GM19023 (cell line): ENCODE measurements at regions not wholly inside any gene's neighbourhood (a gene's known extent, or its start where the extent isn't known, plus 50 kb on each side); places are given as distances from the start of the nearest gene placed in this dataset.
A peak's percentile ranks its signal among the peaks of the same experiment; 100 is the strongest.
"Not testable (repeated sequence)": the region's sequence is repeated elsewhere in the genome, so short reads cannot be mapped to it uniquely, and the experiment has no call there.

Experiments
- ATAC-seq: cut with Tn5 transposase; IDR thresholded peaks from one replicate; pipeline ENCODE4 v1.9.1; 2021; ENCODE audit warnings: mild to moderate bottlenecking, moderate library complexity; ENCODE audit not compliant: unreplicated experiment

DNA sequence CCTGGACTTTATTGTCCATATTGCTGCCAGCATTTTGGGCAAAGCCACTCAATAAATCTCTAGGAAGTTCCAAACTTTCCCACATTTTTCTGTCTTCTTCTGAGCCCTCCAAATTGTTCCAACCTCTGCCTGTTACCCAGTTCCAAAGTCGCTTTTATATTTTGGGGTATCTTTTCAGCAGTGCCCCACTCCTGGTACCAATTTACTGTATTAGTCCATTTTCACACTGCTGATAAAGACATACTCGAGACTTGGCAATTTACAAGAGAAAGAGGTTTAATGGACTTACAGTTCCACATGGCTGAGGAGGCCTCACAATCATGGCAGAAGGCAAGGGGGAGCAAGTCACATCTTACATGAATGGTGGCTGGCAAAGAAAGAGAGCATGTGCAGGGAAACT, 53.4 kb downstream of the AHSP start:
- not testable (repeated sequence) for ATAC-seq

GRCh38 chr16:31601737-31602384, 74.2 kb downstream of the AHSP start:
- not testable (repeated sequence) for ATAC-seq

DNA sequence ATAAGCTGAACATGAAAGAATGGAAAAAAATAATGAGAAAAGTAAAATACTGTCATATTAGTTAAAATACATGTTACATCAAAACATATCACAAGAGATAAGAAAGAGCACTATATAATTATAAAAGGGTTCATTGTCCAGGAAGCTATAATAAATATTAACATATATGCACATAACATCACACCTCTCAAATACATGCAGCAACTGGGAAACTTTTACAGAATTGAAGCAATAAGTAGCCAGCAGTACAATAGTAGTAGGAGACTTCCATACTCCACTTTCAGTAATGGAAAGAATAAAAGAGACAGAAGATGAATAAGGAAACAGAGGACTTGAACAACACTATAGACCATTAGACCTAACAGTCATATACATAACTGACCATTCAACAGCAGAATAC, 90.4 kb downstream of the AHSP start:
- ATAC-seq, result no peak

DNA sequence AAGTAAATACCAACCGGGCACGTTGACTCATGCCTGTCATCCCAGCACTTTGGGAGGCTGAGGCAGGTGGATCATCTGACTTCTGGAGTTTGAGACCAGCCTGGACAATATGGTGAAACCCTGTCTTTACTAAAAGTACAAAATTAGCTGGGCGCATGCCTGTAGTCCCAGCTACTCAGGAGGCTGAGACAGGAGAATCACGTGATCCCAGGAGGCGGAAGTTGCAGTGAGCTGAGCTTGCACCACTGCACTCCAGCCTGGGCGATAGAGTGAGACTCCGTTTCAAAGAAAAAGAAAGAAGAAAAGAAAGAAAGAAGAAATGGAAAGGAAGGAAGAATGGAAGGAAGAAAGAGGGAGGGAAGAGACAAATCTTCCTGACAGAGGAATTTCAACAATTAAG, 108.7 kb downstream of the AHSP start:
- ATAC-seq, result no peak

GRCh38 chr16:31641279-31641678, 113.6 kb downstream of the AHSP start:
- ATAC-seq, result no peak

DNA sequence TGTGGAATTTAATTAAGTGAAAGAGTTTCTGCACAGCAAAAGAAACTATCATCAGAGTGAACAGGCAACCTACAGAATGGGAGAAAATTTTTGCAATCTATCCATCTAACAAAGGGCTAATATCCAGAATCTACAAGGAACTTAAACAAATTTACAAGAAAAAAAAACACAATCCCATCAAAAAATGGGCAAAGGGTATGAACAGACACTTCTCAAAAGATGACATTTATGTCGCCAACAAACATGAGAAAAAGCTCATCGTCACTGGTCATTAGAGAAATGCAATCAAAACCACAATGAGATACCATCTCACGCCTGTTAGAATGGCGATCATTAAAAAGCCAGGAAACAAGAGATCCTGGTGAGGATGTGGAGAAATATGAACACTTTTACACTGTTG, 128.0 kb downstream of the AHSP start:
- ATAC-seq, result not testable (repeated sequence)

GRCh38 chr16:31664683-31665482, 137.2 kb downstream of the AHSP start:
- no peak for ATAC-seq

DNA sequence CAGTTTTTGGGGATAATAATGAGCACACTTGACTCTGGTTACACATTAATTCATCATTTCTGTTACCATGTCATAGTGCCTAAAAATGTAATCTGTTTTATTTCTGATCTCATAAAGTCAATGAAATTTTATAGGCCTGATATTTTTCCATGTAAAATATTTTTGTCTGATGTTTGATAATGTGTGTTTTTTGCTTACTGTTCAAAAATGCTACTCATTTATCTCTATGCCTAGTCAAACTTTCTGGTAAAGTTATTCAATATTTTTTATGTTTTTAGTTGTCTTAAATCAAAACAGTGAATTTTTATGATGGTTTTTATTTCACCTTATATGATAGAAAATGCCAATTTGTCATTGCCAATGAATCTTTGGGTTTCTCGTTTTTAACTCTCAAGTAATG, 147.0 kb downstream of the AHSP start:
- no peak for ATAC-seq

GRCh38 chr16:31676731-31677130, 149.0 kb downstream of the AHSP start:
- no peak for ATAC-seq

- no peak for ATAC-seq
These were observed 151.1 kb downstream of the AHSP start for GRCh38 chr16:31678649-31679325.

DNA sequence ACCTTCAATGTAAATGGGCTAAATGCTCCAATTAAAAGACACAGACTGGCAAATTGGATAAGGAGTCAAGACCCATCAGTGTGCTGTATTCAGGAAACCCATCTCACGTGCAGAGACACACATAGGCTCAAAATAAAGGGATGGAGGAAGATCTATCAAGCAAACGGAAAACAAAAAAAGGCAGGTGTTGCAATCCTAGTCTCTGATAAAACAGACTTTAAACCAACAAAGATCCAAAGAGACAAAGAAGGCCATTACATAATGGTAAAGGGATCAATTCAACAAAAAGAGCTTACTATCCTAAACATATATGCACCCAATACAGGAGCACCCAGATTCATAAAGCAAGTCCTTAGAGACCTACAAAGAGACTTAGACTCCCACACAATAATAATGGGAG, 161.6 kb downstream of the AHSP start:
- not testable (repeated sequence) for ATAC-seq

GRCh38 chr16:31692338-31692737, 164.6 kb downstream of the AHSP start:
- ATAC-seq, result not testable (repeated sequence)

DNA sequence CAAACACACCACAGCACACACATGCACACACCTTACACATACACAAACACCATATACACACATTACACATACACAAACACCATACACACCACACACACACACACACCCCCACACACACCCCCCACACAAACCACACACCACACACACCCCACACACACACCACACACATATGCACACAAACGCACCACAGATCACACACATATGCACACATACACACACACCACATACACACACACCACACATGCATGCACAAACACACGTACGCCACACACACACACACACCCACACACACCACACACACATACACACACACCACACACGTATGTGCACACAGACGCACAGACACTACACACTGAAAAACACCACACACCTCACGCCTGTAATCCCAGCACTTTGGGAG, 166.0 kb downstream of the AHSP start:
- ATAC-seq, result no peak

- no peak for ATAC-seq
These were observed 166.8 kb downstream of the AHSP start for GRCh38 chr16:31694461-31694860.

DNA sequence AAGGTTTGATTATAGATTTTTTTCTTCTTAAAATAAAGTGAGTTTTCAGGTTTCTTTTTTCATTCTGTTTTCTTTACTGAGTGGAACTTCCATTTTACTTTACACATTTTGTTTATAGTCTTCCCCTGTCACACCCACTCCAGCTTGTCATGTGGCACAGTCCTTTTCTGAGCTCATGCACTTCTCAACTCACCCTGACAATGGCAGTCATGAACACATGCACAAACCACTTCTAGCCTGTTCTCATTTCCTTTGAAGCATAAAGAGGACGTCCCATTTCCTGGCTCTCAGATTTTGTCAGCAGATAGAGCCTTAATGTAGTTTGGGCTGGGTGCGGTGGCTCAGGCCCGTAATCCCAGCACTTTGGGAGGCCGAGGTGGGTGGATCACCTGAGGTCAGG, 168.0 kb downstream of the AHSP start:
- ATAC-seq, result no peak

DNA sequence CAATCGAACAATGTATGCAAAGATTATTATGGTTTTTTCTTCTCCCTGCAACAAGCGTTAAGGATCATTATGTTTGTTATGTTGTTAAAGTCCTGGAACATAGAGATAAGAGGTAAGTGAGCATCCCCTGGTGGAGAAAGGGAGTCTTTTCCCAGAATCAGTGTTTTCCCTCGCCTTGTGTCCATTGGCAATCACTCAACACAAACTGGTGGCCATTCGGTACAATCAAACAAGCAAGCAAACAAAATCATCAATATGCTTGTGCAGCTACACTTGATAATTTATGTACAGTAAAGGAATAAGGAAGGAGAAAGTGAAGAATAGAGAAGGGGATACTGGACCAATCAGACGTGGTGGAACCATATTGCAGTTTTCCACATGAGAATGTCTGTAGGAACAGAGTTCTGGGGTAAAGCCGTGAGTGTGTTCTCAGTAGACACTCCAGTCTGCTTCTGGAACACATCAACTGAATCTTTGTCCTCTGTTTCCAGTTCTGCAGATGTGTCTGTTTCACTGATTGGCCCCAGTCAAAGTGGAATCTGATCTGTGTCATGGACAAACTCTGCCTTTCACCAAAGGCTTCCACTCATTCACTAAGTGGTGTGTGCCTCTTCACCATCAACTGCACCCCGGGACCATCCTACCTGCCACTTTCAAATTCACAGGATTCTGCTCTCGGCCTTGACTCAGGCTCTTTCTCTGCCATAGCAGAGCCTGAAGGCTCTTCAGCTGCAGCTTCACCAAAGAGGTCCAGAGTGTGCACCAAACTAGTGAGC, 169.5 kb downstream of the AHSP start:
- ATAC-seq, result no peak

DNA sequence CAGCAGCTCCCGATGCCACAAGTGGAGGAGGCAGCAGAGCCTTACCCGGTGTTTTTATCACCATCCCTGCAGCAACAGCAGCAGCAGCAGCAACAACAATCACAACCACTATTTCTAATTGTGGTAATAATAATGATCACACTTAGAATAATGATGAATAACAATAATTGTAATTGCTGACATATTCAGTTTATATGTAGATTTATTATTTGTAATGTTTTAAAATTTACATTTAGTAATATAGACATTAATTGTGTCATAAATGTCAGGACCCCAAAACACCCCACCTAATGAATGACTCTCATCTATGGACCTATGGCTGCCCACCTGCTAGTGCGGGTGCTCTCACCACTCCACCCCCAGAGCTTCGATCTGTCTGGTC, 170.0 kb downstream of the AHSP start:
- no peak for ATAC-seq

GRCh38 chr16:31698901-31699300, 171.2 kb downstream of the AHSP start:
- ATAC-seq, result no peak

- no peak for ATAC-seq
These were observed 171.9 kb downstream of the AHSP start for GRCh38 chr16:31699601-31700000.

DNA sequence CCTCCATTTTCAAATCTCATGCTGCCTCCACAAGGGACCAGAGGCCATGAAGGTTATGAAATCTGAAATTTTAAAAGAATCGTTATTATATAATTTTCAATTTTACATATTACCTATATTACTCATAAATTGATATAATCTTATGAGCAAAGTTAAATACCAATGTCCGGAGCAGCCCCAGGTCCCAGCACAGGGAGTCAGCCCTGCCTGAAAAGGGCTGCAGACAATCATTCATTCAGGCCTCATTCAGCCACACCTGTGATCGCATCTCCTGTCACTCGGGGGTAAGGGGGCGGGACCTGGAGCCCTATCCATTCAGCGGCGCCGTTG, 172.5 kb downstream of the AHSP start:
- ATAC-seq, result peak; percentile 89
